ENCODE measurements at regions not wholly inside any gene's neighbourhood (a gene's known extent, or its start where the extent isn't known, plus 50 kb on each side); places are given as distances from the start of the nearest gene placed in this dataset.
A peak's percentile ranks its signal among the peaks of the same experiment; 100 is the strongest.

GRCh38 chr15:62262305-62262941, 97.3 kb upstream of the C2CD4B start:
- Mint-ChIP-seq H3K36me3 (peaks cover 55% of the 10 kb centered on the region), H3K4me3 (no peak overlapping the region), H3K27me3 (ENCODE audit: low read depth) (peaks cover 7% of the 10 kb centered on the region), H3K4me1 (no peaks in the 10 kb centered on the region), H3K27ac (0 out of 2 replicates have a peak overlapping the region, but pooled peaks have one; percentile 16), H3K9me3 (peaks cover 70% of the 10 kb centered on the region)
- ATAC-seq (no peak), DNase-seq (ENCODE audit: low spot score) (no peak)
- POLR2A ChIA-PET: no interaction called here
- CTCF ChIA-PET: no interaction called here
- TF ChIP-seq FOXJ3 (CRISPR knock-in tag; IDR thresholded peaks at IDR 0.05; ENCODE audit: borderline replicate concordance) (no peak), IRF1 (CRISPR knock-in tag; IDR thresholded peaks at IDR 0.05) (no peak), ZNF232 (CRISPR knock-in tag; IDR thresholded peaks at IDR 0.05) (no peak), CBFB (CRISPR knock-in tag; IDR thresholded peaks at IDR 0.05; ENCODE audit: low read depth) (no peak), PRDM15 (CRISPR knock-in tag; IDR thresholded peaks at IDR 0.05) (no peak), PREB (CRISPR knock-in tag; IDR thresholded peaks at IDR 0.05; ENCODE audit: borderline replicate concordance) (no peak), ZBTB21 (CRISPR knock-in tag; IDR thresholded peaks at IDR 0.05; ENCODE audit: borderline replicate concordance) (no peak), HMGXB4 (CRISPR knock-in tag; IDR thresholded peaks at IDR 0.05) (no peak), ELF4 (CRISPR knock-in tag; IDR thresholded peaks at IDR 0.05; ENCODE audit: low read depth) (no peak), GTF2I (CRISPR knock-in tag; conservative IDR thresholded peaks at IDR 0.05) (no peak), HMGA2 (CRISPR knock-in tag; IDR thresholded peaks at IDR 0.05) (no peak), IRF2 (CRISPR knock-in tag; IDR thresholded peaks at IDR 0.05; ENCODE audit: borderline replicate concordance, low read depth) (no peak), E2F1 (CRISPR knock-in tag; IDR thresholded peaks at IDR 0.05) (no peak), ZNF532 (CRISPR knock-in tag; IDR thresholded peaks at IDR 0.05; ENCODE audit: borderline replicate concordance) (no peak), OVOL2 (CRISPR knock-in tag; IDR thresholded peaks at IDR 0.05; ENCODE audit: borderline replicate concordance) (no peak), FOXP1 (CRISPR knock-in tag; IDR thresholded peaks at IDR 0.05; ENCODE audit: borderline replicate concordance) (no peak), ZNF396 (CRISPR knock-in tag; IDR thresholded peaks at IDR 0.05; ENCODE audit: borderline replicate concordance) (no peak)
